ENCODE measurements at regions not wholly inside any gene's neighbourhood (a gene's known extent, or its start where the extent isn't known, plus 50 kb on each side); places are given as distances from the start of the nearest gene placed in this dataset.

DNA sequence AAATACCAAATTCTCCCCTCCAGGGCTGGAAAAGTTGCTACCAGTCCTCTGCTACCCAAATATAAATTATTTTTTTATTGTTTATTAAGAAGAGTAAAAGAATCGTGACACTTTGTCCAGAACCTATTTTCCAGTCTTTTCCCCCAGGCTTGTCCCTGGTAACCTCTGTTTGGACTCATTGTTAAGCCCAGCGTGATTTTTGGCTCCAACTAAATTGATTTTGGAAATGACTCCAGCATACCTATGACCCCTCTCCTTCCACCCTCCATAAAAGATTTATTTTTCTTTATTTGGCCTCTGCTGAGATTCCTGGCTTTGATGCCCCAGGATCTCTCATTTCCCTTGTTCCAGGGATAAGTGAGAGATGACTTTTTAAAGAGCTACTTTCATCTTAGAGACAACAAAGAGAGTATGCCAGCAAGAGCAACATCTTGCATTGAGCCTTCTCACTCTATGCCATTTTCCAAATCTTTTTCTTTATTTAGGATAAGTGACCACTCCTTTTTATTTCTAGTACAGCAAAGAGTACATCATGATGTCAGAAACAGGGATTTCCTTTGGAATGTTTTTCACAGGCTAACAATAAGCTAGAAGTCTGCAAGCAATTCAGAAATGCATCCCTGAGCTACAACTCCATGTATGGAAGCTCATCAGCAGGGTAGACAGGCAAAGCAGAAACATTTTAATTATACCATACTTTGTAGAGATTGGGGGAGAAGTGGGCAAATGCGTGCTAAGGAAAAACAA lies 75.8 kb downstream of the DAD1 start:
- DNase-seq (ENCODE audit: low read depth in 1 of 2, low spot score in 1 of 2) (no peak), ATAC-seq (no peak), FAIRE-seq (no peak)
- CTCF ChIA-PET: interaction anchor here (0.6 to 1.5 kb wide), 5 partner anchors 37 to 709 kb away, joined by 3 to 5 read pairs (median 3); no protein-coding TSS in a partner anchor
- no peaks in the 10 kb centered on the region for H3K9me3 ChIP-seq
- POLR2A ChIA-PET: no interaction called here
- 45% methylated on average over 3 of the region's 3 CpGs for WGBS (ENCODE audit: missing lambda C conversion rate)
- TF ChIP-seq CEBPB (IDR thresholded peaks at IDR 0.05) (no peak), MAZ (IDR thresholded peaks at IDR 0.05; ENCODE audit: borderline replicate concordance, low read depth, low read length) (no peak), NPAS2 (CRISPR knock-in tag; IDR thresholded peaks at IDR 0.05; ENCODE audit: borderline replicate concordance) (no peak), POLR2A (IDR thresholded peaks at IDR 0.05; ENCODE audit: low read length) (no peak), GATA3 (IDR thresholded peaks at IDR 0.05; ENCODE audit: borderline replicate concordance) (no peak), USF2 (IDR thresholded peaks at IDR 0.05) (no peak), JUN (IDR thresholded peaks at IDR 0.05) (no peak), ZNF302 (CRISPR knock-in tag; IDR thresholded peaks at IDR 0.05) (no peak), EP300 (IDR thresholded peaks at IDR 0.05) (no peak), HOXA7 (CRISPR knock-in tag; IDR thresholded peaks at IDR 0.05) (no peak), BHLHE40 (IDR thresholded peaks at IDR 0.05; ENCODE audit: low read depth, low read length) (no peak)
- TF ChIP-seq, protein P1, sequence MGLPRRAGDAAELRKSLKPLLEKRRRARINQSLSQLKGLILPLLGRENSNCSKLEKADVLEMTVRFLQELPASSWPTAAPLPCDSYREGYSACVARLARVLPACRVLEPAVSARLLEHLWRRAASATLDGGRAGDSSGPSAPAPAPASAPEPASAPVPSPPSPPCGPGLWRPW (IDR thresholded peaks at IDR 0.05): no peak
- no peak overlapping the region for H3K27ac ChIP-seq
- no peaks in the 10 kb centered on the region for H3K4me1 ChIP-seq
- H3K4me3 ChIP-seq: no peak overlapping the region
- H3K4me2 ChIP-seq: no peak overlapping the region

DNA sequence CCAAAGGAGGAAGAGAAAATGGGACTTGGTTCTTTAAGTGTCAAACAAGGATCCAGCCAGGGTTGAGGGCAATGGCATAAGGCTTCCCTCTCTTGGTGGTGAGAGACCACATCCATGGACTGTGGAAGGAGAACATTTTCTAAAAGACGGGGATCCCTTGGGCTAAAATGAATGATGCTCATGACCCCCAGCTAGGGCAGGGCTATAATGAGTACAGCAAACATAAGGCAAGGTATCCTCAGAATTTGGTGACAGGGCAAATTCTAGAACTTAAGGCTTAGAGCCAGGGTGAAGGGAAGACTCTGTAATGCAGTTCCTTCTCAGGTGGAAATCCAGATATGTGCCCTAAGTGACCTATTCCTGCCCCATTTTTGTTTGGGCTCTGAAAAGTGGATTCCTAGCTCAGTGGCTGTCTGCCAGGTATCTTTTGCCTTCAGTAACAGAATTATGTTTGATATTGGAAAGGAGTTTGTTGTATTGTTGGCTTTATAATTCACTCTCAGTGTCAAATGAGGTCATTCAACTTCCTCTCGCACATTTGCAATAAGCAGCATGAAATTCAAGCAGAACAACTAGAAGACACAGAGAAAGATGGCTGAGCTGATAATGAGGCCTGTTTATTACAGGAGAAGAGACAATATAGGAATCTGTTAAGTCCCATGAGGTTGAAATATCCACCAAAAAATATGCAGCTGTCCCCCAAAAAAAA lies 76.8 kb downstream of the DAD1 start:
- FAIRE-seq: no peak
- no peak for TF ChIP-seq GATA3 (IDR thresholded peaks at IDR 0.05; ENCODE audit: borderline replicate concordance)
- TF ChIP-seq ZSCAN20 (CRISPR knock-in tag; IDR thresholded peaks at IDR 0.05): no peak
- TF ChIP-seq MAX (IDR thresholded peaks at IDR 0.05): no peak
- TF ChIP-seq JUN (IDR thresholded peaks at IDR 0.05): no peak
- TF ChIP-seq MAZ (IDR thresholded peaks at IDR 0.05; ENCODE audit: borderline replicate concordance, low read depth, low read length): no peak
- no peak for TF ChIP-seq CHD4 (IDR thresholded peaks at IDR 0.05; ENCODE audit: borderline replicate concordance)
- TF ChIP-seq SREBF2 (IDR thresholded peaks at IDR 0.05): no peak
- TF ChIP-seq SMC3 (IDR thresholded peaks at IDR 0.05): no peak
- no peak for TF ChIP-seq ESRRA (IDR thresholded peaks at IDR 0.05; ENCODE audit: borderline replicate concordance, low read length)
- TF ChIP-seq RFX5 (IDR thresholded peaks at IDR 0.05): no peak
- no peak for ATAC-seq

GRCh38 chr14:22510527-22511110 lies 78.4 kb downstream of the DAD1 start:
- WGBS (ENCODE audit: missing lambda C conversion rate): 50% methylated on average over 3 of the region's 3 CpGs
- ATAC-seq (no peak), FAIRE-seq (no peak), DNase-seq (ENCODE audit: low read depth in 1 of 2, low spot score in 1 of 2) (no peak)
- Histone ChIP-seq H3K27ac (no peak overlapping the region), H3K4me2 (no peak overlapping the region), H3K9me3 (no peaks in the 10 kb centered on the region), H3K4me3 (no peak overlapping the region), H3K4me1 (no peaks in the 10 kb centered on the region)
- TF ChIP-seq FOSB (CRISPR knock-in tag; IDR thresholded peaks at IDR 0.05) (no peak), CHD4 (IDR thresholded peaks at IDR 0.05; ENCODE audit: borderline replicate concordance) (no peak), PHF8 (IDR thresholded peaks at IDR 0.05; ENCODE audit: borderline replicate concordance, low read depth) (no peak), E2F6 (IDR thresholded peaks at IDR 0.05; ENCODE audit: borderline replicate concordance, low read depth) (no peak), HDAC2 (IDR thresholded peaks at IDR 0.05) (no peak), RAD21 (conservative IDR thresholded peaks at IDR 0.05 in 1 of 2, IDR thresholded peaks at IDR 0.05 in 1 of 2) (no peak), RCOR1 (IDR thresholded peaks at IDR 0.05; ENCODE audit: low read depth, low read length) (no peak), SMC3 (IDR thresholded peaks at IDR 0.05) (no peak), NFE2L2 (conservative IDR thresholded peaks at IDR 0.05; ENCODE audit: low read length) (no peak), KDM5A (IDR thresholded peaks at IDR 0.05) (no peak)
- TF ChIP-seq, protein P2, sequence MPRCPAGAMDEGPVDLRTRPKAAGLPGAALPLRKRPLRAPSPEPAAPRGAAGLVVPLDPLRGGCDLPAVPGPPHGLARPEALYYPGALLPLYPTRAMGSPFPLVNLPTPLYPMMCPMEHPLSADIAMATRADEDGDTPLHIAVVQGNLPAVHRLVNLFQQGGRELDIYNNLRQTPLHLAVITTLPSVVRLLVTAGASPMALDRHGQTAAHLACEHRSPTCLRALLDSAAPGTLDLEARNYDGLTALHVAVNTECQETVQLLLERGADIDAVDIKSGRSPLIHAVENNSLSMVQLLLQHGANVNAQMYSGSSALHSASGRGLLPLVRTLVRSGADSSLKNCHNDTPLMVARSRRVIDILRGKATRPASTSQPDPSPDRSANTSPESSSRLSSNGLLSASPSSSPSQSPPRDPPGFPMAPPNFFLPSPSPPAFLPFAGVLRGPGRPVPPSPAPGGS (IDR thresholded peaks at IDR 0.05): no peak
- CTCF ChIA-PET: interaction anchor here (0.6 to 1.4 kb wide), 5 partner anchors 14 to 60 kb away, joined by 3 to 4 read pairs (median 3); no protein-coding TSS in a partner anchor
- POLR2A ChIA-PET: interaction anchor here (0.7 kb wide), 1 partner anchor 103 kb away, joined by 3 read pairs; no protein-coding TSS in a partner anchor

More for the DNA sequence above, 76.8 kb downstream of the DAD1 start:
- POLR2A ChIA-PET: no interaction called here
- CTCF ChIA-PET: interaction anchor here (0.6 to 1.4 kb wide), 2 partner anchors 44 to 710 kb away, joined by 3 to 5 read pairs; no protein-coding TSS in a partner anchor
- no peaks in the 10 kb centered on the region for H3K9me3 ChIP-seq
- H3K4me2 ChIP-seq: no peak overlapping the region
- no peaks in the 10 kb centered on the region for H3K4me1 ChIP-seq
- 79% methylated on average over 2 of the region's 2 CpGs for WGBS (ENCODE audit: missing lambda C conversion rate)
- H3K27ac ChIP-seq: no peak overlapping the region
- H3K4me3 ChIP-seq: no peak overlapping the region
- no peak for DNase-seq (ENCODE audit: low read depth in 1 of 2, low spot score in 1 of 2)
